ENCODE measurements at regions not wholly inside any gene's neighbourhood (a gene's known extent, or its start where the extent isn't known, plus 50 kb on each side); places are given as distances from the start of the nearest gene placed in this dataset.

- TF ChIP-seq YY1 (IDR thresholded peaks at IDR 0.05; ENCODE audit: insufficient read depth, insufficient read length) (no peak), SUZ12 (IDR thresholded peaks at IDR 0.05; ENCODE audit: extremely low read depth, insufficient read depth, insufficient read length) (no peak)
Measured at GRCh38 chr10:121369616-121370015, 228.6 kb downstream of the FGFR2 start.
